ENCODE measurements at regions not wholly inside any gene's neighbourhood (a gene's known extent, or its start where the extent isn't known, plus 50 kb on each side); places are given as distances from the start of the nearest gene placed in this dataset.

DNA sequence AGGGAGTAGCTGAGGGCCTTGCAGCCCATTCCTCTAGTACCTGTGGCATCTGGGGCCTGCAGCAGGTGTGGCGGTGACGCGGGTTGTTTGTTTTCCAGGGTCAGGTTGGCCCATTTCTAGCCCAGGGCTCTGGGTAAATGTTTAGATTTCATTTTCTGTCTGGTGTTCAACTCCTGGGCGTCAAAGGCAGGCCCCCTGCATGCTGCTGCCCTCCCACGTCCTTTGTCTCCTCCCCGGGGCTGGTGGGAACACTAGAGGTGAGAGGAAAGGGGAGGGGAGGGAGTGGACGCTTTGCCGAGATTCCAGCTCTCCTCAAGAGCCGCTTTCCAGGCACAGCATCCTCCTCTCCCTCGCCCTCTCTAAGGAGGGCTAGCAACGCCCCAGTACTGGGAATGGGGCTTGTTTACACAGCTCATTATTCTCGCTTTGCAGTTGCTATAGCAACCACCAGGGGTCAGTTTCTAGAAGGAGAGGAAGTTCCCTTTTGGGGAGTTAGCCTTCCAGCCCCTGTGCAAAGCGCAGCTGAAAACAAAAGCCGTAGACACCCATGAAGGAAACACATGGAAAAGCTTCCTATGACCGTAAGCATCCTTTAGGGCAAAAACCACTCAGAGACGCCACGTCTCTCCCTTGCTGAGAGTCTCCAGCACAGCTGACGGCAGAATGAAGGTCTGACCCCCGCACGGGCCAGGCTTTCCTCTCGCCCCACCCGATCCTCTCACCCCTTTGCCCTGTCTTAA is 170.6 kb downstream of the LY86 start (continued):
- TF ChIP-seq, protein P1, sequence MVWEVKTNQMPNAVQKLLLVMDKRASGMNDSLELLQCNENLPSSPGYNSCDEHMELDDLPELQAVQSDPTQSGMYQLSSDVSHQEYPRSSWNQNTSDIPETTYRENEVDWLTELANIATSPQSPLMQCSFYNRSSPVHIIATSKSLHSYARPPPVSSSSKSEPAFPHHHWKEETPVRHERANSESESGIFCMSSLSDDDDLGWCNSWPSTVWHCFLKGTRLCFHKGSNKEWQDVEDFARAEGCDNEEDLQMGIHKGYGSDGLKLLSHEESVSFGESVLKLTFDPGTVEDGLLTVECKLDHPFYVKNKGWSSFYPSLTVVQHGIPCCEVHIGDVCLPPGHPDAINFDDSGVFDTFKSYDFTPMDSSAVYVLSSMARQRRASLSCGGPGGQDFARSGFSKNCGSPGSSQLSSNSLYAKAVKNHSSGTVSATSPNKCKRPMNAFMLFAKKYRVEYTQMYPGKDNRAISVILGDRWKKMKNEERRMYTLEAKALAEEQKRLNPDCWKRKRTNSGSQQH (CRISPR knock-in tag; IDR thresholded peaks at IDR 0.05): no peak
- TF ChIP-seq, protein P2, sequence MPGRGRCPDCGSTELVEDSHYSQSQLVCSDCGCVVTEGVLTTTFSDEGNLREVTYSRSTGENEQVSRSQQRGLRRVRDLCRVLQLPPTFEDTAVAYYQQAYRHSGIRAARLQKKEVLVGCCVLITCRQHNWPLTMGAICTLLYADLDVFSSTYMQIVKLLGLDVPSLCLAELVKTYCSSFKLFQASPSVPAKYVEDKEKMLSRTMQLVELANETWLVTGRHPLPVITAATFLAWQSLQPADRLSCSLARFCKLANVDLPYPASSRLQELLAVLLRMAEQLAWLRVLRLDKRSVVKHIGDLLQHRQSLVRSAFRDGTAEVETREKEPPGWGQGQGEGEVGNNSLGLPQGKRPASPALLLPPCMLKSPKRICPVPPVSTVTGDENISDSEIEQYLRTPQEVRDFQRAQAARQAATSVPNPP (IDR thresholded peaks at IDR 0.05; ENCODE audit: borderline replicate concordance, insufficient read depth, insufficient read length): no peak
- TF ChIP-seq SIN3B (IDR thresholded peaks at IDR 0.05; ENCODE audit: low read depth): 0 out of 2 replicates have a peak, but pooled peaks have one; percentile 9
- TF ChIP-seq U2AF1 (optimal IDR thresholded peaks at IDR 0.05; ENCODE audit: low read depth, low read length): no peak
- no peak for TF ChIP-seq ZNF311 (CRISPR knock-in tag; IDR thresholded peaks at IDR 0.05)
- no peak for TF ChIP-seq ZNF3 (CRISPR knock-in tag; IDR thresholded peaks at IDR 0.05)
- TF ChIP-seq MTA1 (IDR thresholded peaks at IDR 0.05; ENCODE audit: borderline replicate concordance): no peak
- TF ChIP-seq, protein P3, sequence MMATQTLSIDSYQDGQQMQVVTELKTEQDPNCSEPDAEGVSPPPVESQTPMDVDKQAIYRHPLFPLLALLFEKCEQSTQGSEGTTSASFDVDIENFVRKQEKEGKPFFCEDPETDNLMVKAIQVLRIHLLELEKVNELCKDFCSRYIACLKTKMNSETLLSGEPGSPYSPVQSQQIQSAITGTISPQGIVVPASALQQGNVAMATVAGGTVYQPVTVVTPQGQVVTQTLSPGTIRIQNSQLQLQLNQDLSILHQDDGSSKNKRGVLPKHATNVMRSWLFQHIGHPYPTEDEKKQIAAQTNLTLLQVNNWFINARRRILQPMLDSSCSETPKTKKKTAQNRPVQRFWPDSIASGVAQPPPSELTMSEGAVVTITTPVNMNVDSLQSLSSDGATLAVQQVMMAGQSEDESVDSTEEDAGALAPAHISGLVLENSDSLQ (IDR thresholded peaks at IDR 0.05): no peak
- no peak for TF ChIP-seq NR2C1 (IDR thresholded peaks at IDR 0.05)
- TF ChIP-seq NR2C1 (tag; IDR thresholded peaks at IDR 0.05): no peak
- TF ChIP-seq GTF2F1 (IDR thresholded peaks at IDR 0.05; ENCODE audit: low read depth, low read length): no peak
- TF ChIP-seq NFIX (CRISPR knock-in tag; IDR thresholded peaks at IDR 0.05; ENCODE audit: low read depth): no peak
- TF ChIP-seq RUNX1 (IDR thresholded peaks at IDR 0.05; ENCODE audit: low read depth): no peak
- TF ChIP-seq, protein P4, sequence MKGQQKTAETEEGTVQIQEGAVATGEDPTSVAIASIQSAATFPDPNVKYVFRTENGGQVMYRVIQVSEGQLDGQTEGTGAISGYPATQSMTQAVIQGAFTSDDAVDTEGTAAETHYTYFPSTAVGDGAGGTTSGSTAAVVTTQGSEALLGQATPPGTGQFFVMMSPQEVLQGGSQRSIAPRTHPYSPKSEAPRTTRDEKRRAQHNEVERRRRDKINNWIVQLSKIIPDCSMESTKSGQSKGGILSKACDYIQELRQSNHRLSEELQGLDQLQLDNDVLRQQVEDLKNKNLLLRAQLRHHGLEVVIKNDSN (CRISPR knock-in tag; IDR thresholded peaks at IDR 0.05): no peak
- TF ChIP-seq KLF16 (IDR thresholded peaks at IDR 0.05): no peak
- no peak for TF ChIP-seq EZH2 (IDR thresholded peaks at IDR 0.05; ENCODE audit: borderline replicate concordance, low read depth, low read length)
- TF ChIP-seq MEF2D (tag; conservative IDR thresholded peaks at IDR 0.05; ENCODE audit: low read depth): no peak
- no peak for TF ChIP-seq ARHGAP35 (IDR thresholded peaks at IDR 0.05; ENCODE audit: partially characterized antibody)
- no peak for TF ChIP-seq NR4A1 (CRISPR knock-in tag; IDR thresholded peaks at IDR 0.05)
- TF ChIP-seq NR4A1 (tag; IDR thresholded peaks at IDR 0.05): no peak
- no peak for TF ChIP-seq CBFA2T3 (IDR thresholded peaks at IDR 0.05)
- TF ChIP-seq BDP1 (IDR thresholded peaks at IDR 0.05; ENCODE audit: insufficient read depth, insufficient read length): no peak
- no peak for TF ChIP-seq MED1 (CRISPR knock-in tag; IDR thresholded peaks at IDR 0.05; ENCODE audit: borderline replicate concordance)
- no peak for TF ChIP-seq HSF4 (CRISPR knock-in tag; IDR thresholded peaks at IDR 0.05; ENCODE audit: borderline replicate concordance)
- no peak for TF ChIP-seq NCOR1 (IDR thresholded peaks at IDR 0.05)
- no peak for TF ChIP-seq NFYB (IDR thresholded peaks at IDR 0.05; ENCODE audit: extremely low read depth, insufficient read length)
- TF ChIP-seq ZNF134 (CRISPR knock-in tag; conservative IDR thresholded peaks at IDR 0.05): no peak
- TF ChIP-seq PRMT5 (CRISPR knock-in tag; IDR thresholded peaks at IDR 0.05): no peak
- no peak for TF ChIP-seq NBN (IDR thresholded peaks at IDR 0.05; ENCODE audit: low read depth)

Measured in K562 (cell line).